Stimulated activated CD4-positive, alpha-beta T cell treated with anti-CD3 and anti-CD28 coated beads, TNF-alpha, amount 100 ng/mL, for 48 hours (primary cell): ENCODE measurements at regions not wholly inside any gene's neighbourhood (a gene's known extent, or its start where the extent isn't known, plus 50 kb on each side); places are given as distances from the start of the nearest gene placed in this dataset.

Experiments used
- DNase-seq, 3 donors: peaks; one replicate each; pipeline ENCODE4 v3.0.0-alpha.2; 2020; ENCODE audit warnings: low read depth in 3 of 3

- DNase-seq = no peak
Observed at GRCh38 chr11:41861838-41862237, 402.4 kb upstream of the LRRC4C start.

- no peak for DNase-seq
Observed at GRCh38 chr11:41866525-41866924, 407.1 kb upstream of the LRRC4C start.

GRCh38 chr11:41868606-41869005 lies 409.2 kb upstream of the LRRC4C start:
- no peak for DNase-seq

GRCh38 chr11:41872426-41872825 lies 413.0 kb upstream of the LRRC4C start:
- DNase-seq = no peak

GRCh38 chr11:41872870-41873269 lies 413.4 kb upstream of the LRRC4C start:
- no peak for DNase-seq

GRCh38 chr11:41878095-41878494 lies 418.6 kb upstream of the LRRC4C start:
- DNase-seq = no peak

GRCh38 chr11:41879214-41879613 lies 419.8 kb upstream of the LRRC4C start:
- DNase-seq = no peak

- DNase-seq = no peak
Observed at GRCh38 chr11:41895081-41895480, 435.6 kb upstream of the LRRC4C start.

- DNase-seq = no peak
Observed at GRCh38 chr11:41897991-41898390, 438.5 kb upstream of the LRRC4C start.

- no peak for DNase-seq
Observed at GRCh38 chr11:41917900-41918299, 458.4 kb upstream of the LRRC4C start.

GRCh38 chr11:41920374-41920773 lies 460.9 kb upstream of the LRRC4C start:
- no peak for DNase-seq

- no peak for DNase-seq
Observed at GRCh38 chr11:41921746-41922390, 462.4 kb upstream of the LRRC4C start.

- no peak for DNase-seq
Observed at GRCh38 chr11:41926339-41926738, 466.9 kb upstream of the LRRC4C start.

- DNase-seq = no peak
Observed at GRCh38 chr11:41935241-41935640, 475.8 kb upstream of the LRRC4C start.

- no peak for DNase-seq
Observed at GRCh38 chr11:41935795-41936194, 476.3 kb upstream of the LRRC4C start.

- DNase-seq = no peak
Observed at GRCh38 chr11:41943656-41944055, 484.2 kb upstream of the LRRC4C start.

GRCh38 chr11:41947392-41947791 lies 487.9 kb upstream of the LRRC4C start:
- DNase-seq = no peak

GRCh38 chr11:41950470-41951143 lies 491.2 kb upstream of the LRRC4C start:
- no peak for DNase-seq

- DNase-seq = no peak
Observed at GRCh38 chr11:41954034-41954433, 494.6 kb upstream of the LRRC4C start.

GRCh38 chr11:41955066-41955465 lies 495.6 kb upstream of the LRRC4C start:
- DNase-seq = no peak

GRCh38 chr11:41955635-41956400 lies 496.4 kb upstream of the LRRC4C start:
- no peak for DNase-seq

GRCh38 chr11:41963406-41963805 lies 504.0 kb upstream of the LRRC4C start:
- no peak for DNase-seq

- DNase-seq = no peak
Observed at GRCh38 chr11:41970681-41971080, 511.2 kb upstream of the LRRC4C start.
